ENCODE measurements at regions not wholly inside any gene's neighbourhood (a gene's known extent, or its start where the extent isn't known, plus 50 kb on each side); places are given as distances from the start of the nearest gene placed in this dataset.
"Not testable (repeated sequence)": the region's sequence is repeated elsewhere in the genome, so short reads cannot be mapped to it uniquely, and the experiment has no call there.

- H3K4me3 Mint-ChIP-seq, result no peak overlapping the region
- H3K27me3 Mint-ChIP-seq, result peaks cover 41% of the 10 kb centered on the region
- ATAC-seq (no peak), DNase-seq (no peak)
- no peaks in the 10 kb centered on the region for H3K4me1 Mint-ChIP-seq
- no peak overlapping the region for H3K27ac Mint-ChIP-seq
- H3K9me3 Mint-ChIP-seq, result peaks cover 0 to 10% of the 10 kb centered on the region in 2 donors
Observed at GRCh38 chr3:127520993-127521392, 69.5 kb downstream of the TPRA1 start.

GRCh38 chr3:127518456-127519081 lies 72.0 kb downstream of the TPRA1 start:
- H3K4me1 Mint-ChIP-seq, result no peaks in the 10 kb centered on the region
- ATAC-seq, result no peak
- DNase-seq, result no peak
- no peak overlapping the region for H3K4me3 Mint-ChIP-seq
- peaks cover 37% of the 10 kb centered on the region for H3K27me3 Mint-ChIP-seq
- H3K27ac Mint-ChIP-seq, result no peak overlapping the region
- peaks cover 0 to 10% of the 10 kb centered on the region in 2 donors for H3K9me3 Mint-ChIP-seq

- Mint-ChIP-seq H3K27ac (no peak overlapping the region), H3K4me1 (no peaks in the 10 kb centered on the region), H3K4me3 (no peak overlapping the region), H3K27me3 (peaks cover 49% of the 10 kb centered on the region), H3K9me3 (no peaks in the 10 kb centered on the region)
- no peak for ATAC-seq
- DNase-seq, result no peak
Observed at GRCh38 chr3:127512256-127512655, 78.3 kb downstream of the TPRA1 start.

GRCh38 chr3:127501177-127501576 lies 89.4 kb downstream of the TPRA1 start:
- no peaks in the 10 kb centered on the region for H3K4me1 Mint-ChIP-seq
- peaks cover 17 to 26% of the 10 kb centered on the region in 2 donors for H3K9me3 Mint-ChIP-seq
- no peak overlapping the region for H3K4me3 Mint-ChIP-seq
- no peak overlapping the region for H3K27ac Mint-ChIP-seq
- DNase-seq (no peak), ATAC-seq (no peak)
- peaks cover 54% of the 10 kb centered on the region for H3K27me3 Mint-ChIP-seq

- Mint-ChIP-seq H3K27me3 (peaks cover 60% of the 10 kb centered on the region), H3K9me3 (peaks cover 17 to 23% of the 10 kb centered on the region in 2 donors)
- no peak for ATAC-seq
Observed at GRCh38 chr3:127497676-127498075, 92.9 kb downstream of the TPRA1 start.

GRCh38 chr3:127497166-127497565 lies 93.4 kb downstream of the TPRA1 start:
- H3K27ac Mint-ChIP-seq, result no peak overlapping the region
- no peak overlapping the region for H3K4me3 Mint-ChIP-seq
- H3K9me3 Mint-ChIP-seq, result peaks cover 17 to 18% of the 10 kb centered on the region in 2 donors
- DNase-seq (no peak), ATAC-seq (no peak)
- no peaks in the 10 kb centered on the region for H3K4me1 Mint-ChIP-seq
- H3K27me3 Mint-ChIP-seq, result peaks cover 65% of the 10 kb centered on the region

More at GRCh38 chr3:127497676-127498075, 92.9 kb downstream of the TPRA1 start:
- no peak overlapping the region for H3K4me3 Mint-ChIP-seq
- H3K27ac Mint-ChIP-seq, result no peak overlapping the region
- DNase-seq, result no peak
- H3K4me1 Mint-ChIP-seq, result no peaks in the 10 kb centered on the region

- ATAC-seq, result no peak
- H3K4me1 Mint-ChIP-seq, result no peaks in the 10 kb centered on the region
- H3K4me3 Mint-ChIP-seq, result no peak overlapping the region
- DNase-seq, result no peak
- H3K9me3 Mint-ChIP-seq, result peaks cover 17% of the 10 kb centered on the region in 2 donors
- H3K27me3 Mint-ChIP-seq, result peaks cover 66% of the 10 kb centered on the region
- no peak overlapping the region for H3K27ac Mint-ChIP-seq
Observed at GRCh38 chr3:127495821-127496655, 94.5 kb downstream of the TPRA1 start.

GRCh38 chr3:127493924-127494646 lies 96.4 kb downstream of the TPRA1 start:
- Mint-ChIP-seq H3K27me3 (peaks cover 79% of the 10 kb centered on the region), H3K4me1 (no peaks in the 10 kb centered on the region), H3K27ac (no peak overlapping the region), H3K9me3 (peaks cover 0 to 2% of the 10 kb centered on the region in 2 donors), H3K4me3 (no peak overlapping the region)
- ATAC-seq (peak; percentile 63), DNase-seq (no peak)

- no peak overlapping the region for H3K4me3 Mint-ChIP-seq
- no peak for DNase-seq
- peaks cover 82% of the 10 kb centered on the region for H3K27me3 Mint-ChIP-seq
- no peaks in the 10 kb centered on the region for H3K9me3 Mint-ChIP-seq
- H3K27ac Mint-ChIP-seq, result no peak overlapping the region
- H3K4me1 Mint-ChIP-seq, result no peaks in the 10 kb centered on the region
- no peak for ATAC-seq
Observed at GRCh38 chr3:127492426-127492825, 98.1 kb downstream of the TPRA1 start.

- no peak for ATAC-seq
- peaks cover 82% of the 10 kb centered on the region for H3K27me3 Mint-ChIP-seq
- DNase-seq, result no peak
Observed at GRCh38 chr3:127491909-127492308, 98.6 kb downstream of the TPRA1 start.

GRCh38 chr3:127491323-127491722 lies 99.2 kb downstream of the TPRA1 start:
- Mint-ChIP-seq H3K27me3 (peaks cover 82% of the 10 kb centered on the region), H3K27ac (no peak overlapping the region), H3K9me3 (no peaks in the 10 kb centered on the region), H3K4me3 (no peak overlapping the region), H3K4me1 (no peaks in the 10 kb centered on the region)
- DNase-seq (no peak), ATAC-seq (no peak)

More at GRCh38 chr3:127491909-127492308, 98.6 kb downstream of the TPRA1 start:
- Mint-ChIP-seq H3K27ac (no peak overlapping the region), H3K4me3 (no peak overlapping the region), H3K9me3 (no peaks in the 10 kb centered on the region), H3K4me1 (no peaks in the 10 kb centered on the region)

- not testable (repeated sequence) for H3K4me1 Mint-ChIP-seq, DNase-seq, H3K4me3 Mint-ChIP-seq, ATAC-seq, H3K9me3 Mint-ChIP-seq, H3K27ac Mint-ChIP-seq
- H3K27me3 Mint-ChIP-seq, result peaks cover 83% of the 10 kb centered on the region
Observed at GRCh38 chr3:127491024-127491305, 99.6 kb downstream of the TPRA1 start.

GRCh38 chr3:127490271-127491023 lies 100.1 kb downstream of the TPRA1 start:
- ATAC-seq (no peak), DNase-seq (no peak)
- Mint-ChIP-seq H3K9me3 (no peaks in the 10 kb centered on the region), H3K4me3 (no peak overlapping the region), H3K4me1 (peaks cover 6% of the 10 kb centered on the region), H3K27me3 (peaks cover 84% of the 10 kb centered on the region), H3K27ac (no peak overlapping the region)

GRCh38 chr3:127489357-127489756 lies 101.2 kb downstream of the TPRA1 start:
- peak in 1 of 2 donors; percentile 5 for DNase-seq
- no peak for ATAC-seq
- Mint-ChIP-seq H3K4me1 (peaks cover 16% of the 10 kb centered on the region), H3K27ac (no peak overlapping the region), H3K9me3 (no peaks in the 10 kb centered on the region), H3K4me3 (no peak overlapping the region), H3K27me3 (peaks cover 81% of the 10 kb centered on the region)

- Mint-ChIP-seq H3K4me3 (no peak overlapping the region), H3K9me3 (no peaks in the 10 kb centered on the region), H3K27me3 (peaks cover 77% of the 10 kb centered on the region), H3K4me1 (peaks cover 23% of the 10 kb centered on the region), H3K27ac (no peak overlapping the region)
- ATAC-seq, result no peak
- DNase-seq, result peak in 1 of 2 donors; percentile 2
Observed at GRCh38 chr3:127488740-127489139, 101.8 kb downstream of the TPRA1 start.
